Activated T-cell treated with anti-CD3 and anti-CD28 coated beads for 48 hours (primary cell): ENCODE measurements at regions not wholly inside any gene's neighbourhood (a gene's known extent, or its start where the extent isn't known, plus 50 kb on each side); places are given as distances from the start of the nearest gene placed in this dataset.

Source experiments
- DNase-seq: peaks from one replicate; pipeline ENCODE4 v3.0.0-alpha.2; 2020; ENCODE audit warnings: low read depth

- DNase-seq: no peak
These were observed 66.4 kb upstream of the GALNT2 start for GRCh38 chr1:230000493-230001184.

DNA sequence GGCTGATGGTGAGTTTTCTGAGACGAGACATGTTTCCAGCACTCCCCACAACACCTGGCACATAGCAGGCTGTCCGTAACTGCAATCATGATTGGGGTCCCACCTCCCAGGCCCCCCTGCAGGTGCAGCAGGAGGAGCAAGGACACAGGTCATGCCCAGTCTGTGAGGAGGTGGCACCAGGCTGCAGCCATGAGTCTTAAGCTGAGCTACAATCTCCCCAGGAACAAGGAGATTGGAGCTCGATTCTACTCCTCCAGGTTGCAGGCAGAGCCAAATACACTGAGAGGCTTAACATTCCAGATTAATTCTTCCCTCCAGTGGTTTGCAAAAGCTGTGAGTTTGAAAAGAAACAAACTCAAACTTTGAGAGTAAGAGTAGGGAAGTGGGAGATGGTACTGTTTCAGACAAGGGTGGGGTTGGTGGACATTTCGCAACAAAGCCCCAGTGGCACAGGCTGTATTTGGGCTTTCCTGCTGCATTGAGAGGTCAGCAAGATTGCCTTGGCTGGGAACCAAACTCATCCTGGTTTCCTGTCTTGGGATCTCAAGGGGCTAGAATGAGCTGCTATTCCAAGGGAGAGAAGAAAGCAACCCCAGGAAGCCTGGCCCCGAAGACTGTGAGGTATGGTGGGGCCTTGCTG is 64.8 kb upstream of the GALNT2 start:
- no peak for DNase-seq

GRCh38 chr1:230003409-230003808 is 63.6 kb upstream of the GALNT2 start:
- DNase-seq: no peak

GRCh38 chr1:230005040-230005439 is 62.0 kb upstream of the GALNT2 start:
- no peak for DNase-seq

GRCh38 chr1:230008721-230009120 is 58.3 kb upstream of the GALNT2 start:
- DNase-seq: no peak

DNA sequence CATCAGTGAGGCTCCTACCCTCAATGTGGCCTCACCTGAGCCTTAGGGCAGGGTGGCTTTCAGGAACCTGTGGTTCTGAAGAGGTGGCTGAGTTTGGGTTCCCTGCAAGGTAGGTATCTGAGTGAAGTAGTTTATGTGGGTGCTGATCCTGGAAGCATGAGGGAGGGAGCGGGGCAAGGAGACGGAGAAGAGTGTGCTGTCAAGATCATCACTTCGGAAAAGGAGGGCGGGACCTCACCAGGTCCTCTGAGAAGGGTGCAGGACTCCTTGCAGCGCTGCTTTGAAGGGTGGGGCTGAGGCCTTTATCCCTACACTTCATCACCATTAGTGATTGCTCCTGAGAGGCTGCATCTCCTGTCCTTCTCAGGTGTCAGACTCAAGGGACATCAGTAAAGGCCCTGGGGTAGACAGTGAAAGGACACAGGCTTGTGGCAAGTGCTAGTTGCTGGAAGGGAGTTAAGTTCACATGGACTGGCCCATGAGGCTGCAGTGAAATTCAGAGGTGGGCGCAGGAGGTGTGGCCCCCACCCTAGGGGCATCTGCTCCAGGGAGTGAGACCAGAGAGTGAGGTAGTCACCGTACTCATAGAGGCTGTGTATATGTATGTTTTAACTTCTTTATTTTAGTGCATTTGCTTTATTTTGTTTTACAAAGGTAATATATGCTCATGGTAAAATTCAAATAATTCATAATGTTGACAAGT is 57.3 kb upstream of the GALNT2 start:
- DNase-seq: no peak

DNA sequence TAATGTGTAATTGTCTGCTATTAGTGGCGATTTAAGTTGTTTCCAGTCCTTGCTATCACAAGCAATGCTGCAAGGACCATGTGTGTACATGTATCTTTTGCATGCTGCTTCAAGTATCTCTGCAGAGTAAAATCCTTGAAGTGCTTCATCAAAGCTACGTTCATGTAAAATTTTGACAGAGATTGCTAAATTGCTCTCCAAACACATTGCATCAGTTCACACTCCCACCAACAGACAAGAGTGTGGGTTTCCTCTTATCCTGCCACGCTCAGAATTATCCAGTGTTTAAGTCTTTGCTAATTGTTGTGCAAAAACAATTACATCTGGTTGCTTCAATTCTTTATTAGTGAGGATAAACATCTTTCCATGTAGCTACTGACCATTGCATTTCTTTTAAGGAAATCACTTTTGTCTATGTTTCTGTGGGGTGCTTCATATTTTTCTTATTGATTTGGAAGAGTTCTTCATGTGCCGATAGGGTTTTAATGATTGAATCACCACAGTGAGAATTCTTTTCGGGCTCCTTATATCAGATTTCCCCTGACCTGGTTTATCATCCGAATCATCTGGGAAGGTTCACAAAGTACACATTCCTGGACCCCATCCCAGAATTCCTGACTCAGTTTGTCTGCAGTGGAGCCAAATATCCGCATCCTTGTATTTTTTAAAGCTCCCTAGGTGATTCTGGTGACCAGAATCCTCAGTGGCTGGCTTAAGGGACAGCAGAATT is 56.3 kb upstream of the GALNT2 start:
- no peak for DNase-seq

- DNase-seq: no peak
These were observed 55.5 kb upstream of the GALNT2 start for GRCh38 chr1:230011333-230012092.

DNA sequence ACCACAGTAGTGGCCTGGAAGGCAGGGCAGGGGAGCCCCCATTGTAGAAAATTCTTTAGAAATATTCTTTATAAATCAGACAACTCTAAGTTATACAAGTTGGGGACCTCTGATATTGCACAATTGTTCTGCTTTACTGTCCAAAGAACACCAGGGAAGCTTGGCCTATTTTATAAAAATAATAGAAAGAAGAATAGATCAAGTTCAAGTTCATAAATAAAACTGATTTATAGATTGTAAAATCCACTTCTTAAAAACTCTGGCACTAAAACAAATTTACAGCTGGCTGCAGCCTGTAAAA is 55.0 kb upstream of the GALNT2 start:
- DNase-seq: no peak

- DNase-seq: no peak
These were observed 54.3 kb upstream of the GALNT2 start for GRCh38 chr1:230012741-230013140.

DNA sequence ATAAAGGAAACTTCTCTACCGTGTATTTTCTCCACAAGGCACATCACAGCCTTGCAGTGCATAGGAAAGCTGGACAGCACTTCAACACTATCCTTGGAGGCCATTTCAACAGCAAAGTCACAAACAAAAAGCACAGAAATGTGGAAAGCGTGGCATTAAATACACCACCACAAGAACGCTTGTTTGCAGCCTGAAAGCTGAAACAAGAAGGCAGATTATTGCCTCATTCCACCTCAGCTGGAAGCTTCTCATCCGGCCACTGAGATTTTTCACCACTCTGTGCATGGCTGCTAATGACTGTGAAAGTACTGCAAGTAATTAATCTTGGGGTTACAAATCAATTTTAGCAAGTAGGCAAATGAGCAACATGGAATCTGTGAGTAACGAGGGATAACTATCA is 50.9 kb upstream of the GALNT2 start:
- no peak for DNase-seq
